Duodenal mucosa (tissue), 2 donors: ENCODE measurements at regions not wholly inside any gene's neighbourhood (a gene's known extent, or its start where the extent isn't known, plus 50 kb on each side); places are given as distances from the start of the nearest gene placed in this dataset.

Source experiments
- H3K27ac ChIP-seq: one replicate; pipeline ENCODE4 v1.7.0; 2013; ENCODE audit warnings: low read depth, low read length
- H3K27me3 ChIP-seq, 2 donors: one replicate each; pipeline ENCODE4 v1.7.0; 2013; ENCODE audit warnings: low read length in 2 of 2, control low read depth in 1 of 2; ENCODE audit not compliant: insufficient read depth in 2 of 2, control insufficient read depth in 1 of 2
- H3K36me3 ChIP-seq, 2 donors: one replicate each; pipeline ENCODE4 v1.7.0; 2013; ENCODE audit warnings: low read length in 2 of 2, control low read depth in 1 of 2; ENCODE audit not compliant: insufficient read depth in 2 of 2, control insufficient read depth in 1 of 2
- H3K4me1 ChIP-seq, 2 donors: one replicate each; pipeline ENCODE4 v1.7.0; 2013; ENCODE audit warnings: low read length in 2 of 2, control low read depth in 1 of 2; ENCODE audit not compliant: insufficient read depth in 2 of 2, control insufficient read depth in 1 of 2
- H3K4me3 ChIP-seq, 2 donors: one replicate each; pipeline ENCODE4 v1.7.0; 2013; ENCODE audit warnings: low read length in 2 of 2, low read depth in 1 of 2
- H3K9ac ChIP-seq, 2 donors: one replicate each; pipeline ENCODE4 v1.7.0; 2013; ENCODE audit warnings: low read length in 2 of 2, low read depth in 1 of 2
- H3K9me3 ChIP-seq, 2 donors: one replicate each; pipeline ENCODE4 v1.7.0; 2013; ENCODE audit warnings: low read length in 2 of 2, control low read depth in 1 of 2; ENCODE audit not compliant: control insufficient read depth in 1 of 2

GRCh38 chr13:57832187-57832586, 200.6 kb downstream of the PCDH17 start:
- Histone ChIP-seq H3K4me1 (no peaks in the 10 kb centered on the region), H3K9ac (no peak overlapping the region), H3K36me3 (no peaks in the 10 kb centered on the region), H3K9me3 (peaks cover 3 to 6% of the 10 kb centered on the region in 2 donors), H3K27ac (no peak overlapping the region), H3K4me3 (no peak overlapping the region), H3K27me3 (no peaks in the 10 kb centered on the region)

DNA sequence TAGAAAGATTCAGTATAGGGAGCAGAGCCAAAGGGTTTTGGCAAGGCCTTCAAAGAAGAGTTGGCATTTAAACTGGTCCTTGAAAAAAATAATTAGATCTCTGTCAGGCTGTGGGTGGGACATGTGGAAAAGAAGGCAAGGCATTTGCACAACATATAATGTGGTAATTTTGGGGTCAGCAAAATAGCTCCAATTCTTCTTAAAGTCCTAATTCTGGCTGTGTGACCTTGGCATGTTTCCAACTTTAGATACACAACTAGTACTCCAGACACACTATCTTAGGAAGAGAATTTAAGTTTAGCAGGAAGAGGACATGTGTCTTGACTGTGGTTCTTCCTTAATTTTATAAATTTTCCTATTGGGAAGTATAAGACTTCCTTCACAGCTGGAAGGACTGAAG, 206.3 kb downstream of the PCDH17 start:
- H3K27ac ChIP-seq: no peak overlapping the region
- H3K9me3 ChIP-seq: peaks cover 3% of the 10 kb centered on the region in 2 donors
- H3K27me3 ChIP-seq: no peaks in the 10 kb centered on the region
- H3K4me3 ChIP-seq: no peak overlapping the region
- no peak overlapping the region for H3K9ac ChIP-seq
- H3K4me1 ChIP-seq: no peaks in the 10 kb centered on the region
- no peaks in the 10 kb centered on the region for H3K36me3 ChIP-seq

DNA sequence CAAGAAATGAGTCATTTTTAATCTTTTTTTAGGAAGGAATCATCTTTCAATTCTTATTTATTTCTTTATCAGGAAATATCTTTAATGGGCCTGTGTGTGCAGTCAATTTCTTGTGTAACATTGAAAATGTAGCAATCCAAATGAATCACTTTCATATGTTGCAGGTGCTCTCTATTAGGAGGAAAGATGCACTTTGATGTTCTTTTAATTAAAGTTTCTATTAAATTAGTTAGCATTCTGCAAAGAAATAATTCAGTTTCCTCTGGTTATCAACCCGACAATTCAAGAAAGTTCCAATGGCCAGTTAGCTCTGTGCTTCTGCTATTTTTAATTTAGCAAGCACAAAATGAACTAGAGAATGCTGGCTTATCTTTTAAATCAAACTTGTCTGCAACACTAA, 212.0 kb downstream of the PCDH17 start:
- no peak overlapping the region for H3K27ac ChIP-seq
- H3K9me3 ChIP-seq: peaks cover 13 to 15% of the 10 kb centered on the region in 2 donors
- no peaks in the 10 kb centered on the region for H3K27me3 ChIP-seq
- H3K36me3 ChIP-seq: no peaks in the 10 kb centered on the region
- H3K4me3 ChIP-seq: no peak overlapping the region
- no peaks in the 10 kb centered on the region for H3K4me1 ChIP-seq
- no peak overlapping the region for H3K9ac ChIP-seq

DNA sequence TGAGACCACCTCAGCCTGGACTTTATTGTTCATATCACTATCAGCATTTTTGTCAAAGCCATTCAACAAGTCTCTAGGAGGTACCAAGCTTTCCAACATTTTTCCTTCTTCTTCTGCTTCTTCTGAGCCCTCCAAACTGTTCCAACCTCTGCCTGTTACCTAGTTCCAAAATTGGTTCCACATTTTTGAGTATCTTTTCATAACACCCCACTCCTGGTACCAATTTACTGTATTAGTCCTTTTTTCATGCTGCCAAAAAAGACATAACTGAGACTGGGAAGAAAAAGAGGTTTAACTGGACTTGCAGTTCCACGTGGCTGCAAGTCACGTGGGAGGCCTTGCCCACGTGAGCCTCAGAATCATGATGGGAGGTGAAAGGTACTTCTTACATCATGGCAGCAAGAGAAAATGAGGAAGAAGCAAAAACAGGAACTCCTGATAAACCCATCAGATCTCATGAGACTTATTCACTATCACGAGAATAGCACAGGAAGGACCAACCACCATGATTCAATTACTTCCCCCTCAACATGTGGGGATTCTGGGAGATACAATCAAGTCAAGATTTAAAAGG, 215.1 kb downstream of the PCDH17 start:
- H3K27ac ChIP-seq: no peak overlapping the region
- H3K4me1 ChIP-seq: no peaks in the 10 kb centered on the region
- no peaks in the 10 kb centered on the region for H3K36me3 ChIP-seq
- H3K9ac ChIP-seq: no peak overlapping the region
- peaks cover 12 to 21% of the 10 kb centered on the region in 2 donors for H3K9me3 ChIP-seq
- H3K4me3 ChIP-seq: no peak overlapping the region
- H3K27me3 ChIP-seq: no peaks in the 10 kb centered on the region

GRCh38 chr13:57857945-57858344, 226.4 kb downstream of the PCDH17 start:
- Histone ChIP-seq H3K9ac (no peak overlapping the region), H3K27ac (no peak overlapping the region), H3K4me3 (no peak overlapping the region), H3K36me3 (no peaks in the 10 kb centered on the region), H3K4me1 (no peaks in the 10 kb centered on the region), H3K9me3 (peaks cover 0 to 2% of the 10 kb centered on the region in 2 donors), H3K27me3 (no peaks in the 10 kb centered on the region)

GRCh38 chr13:57858376-57858775, 226.8 kb downstream of the PCDH17 start:
- Histone ChIP-seq H3K4me3 (no peak overlapping the region), H3K9me3 (peaks cover 0 to 6% of the 10 kb centered on the region in 2 donors), H3K36me3 (no peaks in the 10 kb centered on the region), H3K27me3 (no peaks in the 10 kb centered on the region), H3K9ac (no peak overlapping the region), H3K4me1 (no peaks in the 10 kb centered on the region), H3K27ac (no peak overlapping the region)

- H3K9me3 ChIP-seq: peaks cover 12 to 14% of the 10 kb centered on the region in 2 donors
- H3K4me1 ChIP-seq: no peaks in the 10 kb centered on the region
- H3K27me3 ChIP-seq: no peaks in the 10 kb centered on the region
Measured at GRCh38 chr13:57862879-57863278, 231.3 kb downstream of the PCDH17 start.

DNA sequence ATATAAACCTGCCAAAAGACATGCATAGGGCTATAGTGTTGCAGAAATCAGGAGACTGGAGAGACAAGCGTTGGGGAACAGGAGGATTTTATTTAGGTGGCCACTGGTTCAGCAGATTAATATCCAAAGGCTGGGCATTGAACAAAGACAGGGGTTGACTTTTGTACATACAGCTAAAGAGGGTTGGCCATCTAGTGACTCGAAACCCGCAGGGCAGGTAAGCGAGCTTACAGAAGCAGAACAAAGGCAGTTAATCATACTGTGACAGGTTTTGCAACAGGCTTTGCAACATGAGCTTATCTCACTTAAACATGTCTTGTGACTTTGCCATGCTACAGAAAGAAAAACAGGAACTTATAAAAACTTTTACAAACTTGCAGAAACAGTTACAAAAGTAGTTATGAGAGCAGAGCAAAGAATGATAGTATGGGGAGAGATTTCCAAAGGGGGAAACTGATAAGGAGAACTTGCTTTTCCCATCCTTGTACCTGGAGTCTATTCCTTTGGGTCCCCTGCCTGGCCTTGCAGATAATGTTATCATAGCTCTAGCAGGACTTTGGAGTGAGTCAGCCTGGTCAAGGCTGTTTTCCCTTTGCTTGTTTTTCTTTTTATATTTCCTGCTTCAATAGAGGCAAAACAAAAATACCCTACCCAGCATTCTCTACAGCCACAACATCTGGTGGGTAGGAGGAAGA, 234.2 kb downstream of the PCDH17 start:
- Histone ChIP-seq H3K27ac (no peak overlapping the region), H3K9ac (no peak overlapping the region), H3K36me3 (no peaks in the 10 kb centered on the region), H3K27me3 (no peaks in the 10 kb centered on the region), H3K9me3 (peaks cover 12 to 17% of the 10 kb centered on the region in 2 donors), H3K4me3 (no peak overlapping the region), H3K4me1 (no peaks in the 10 kb centered on the region)

More at GRCh38 chr13:57862879-57863278, 231.3 kb downstream of the PCDH17 start:
- Histone ChIP-seq H3K4me3 (no peak overlapping the region), H3K27ac (no peak overlapping the region), H3K36me3 (no peaks in the 10 kb centered on the region), H3K9ac (no peak overlapping the region)

DNA sequence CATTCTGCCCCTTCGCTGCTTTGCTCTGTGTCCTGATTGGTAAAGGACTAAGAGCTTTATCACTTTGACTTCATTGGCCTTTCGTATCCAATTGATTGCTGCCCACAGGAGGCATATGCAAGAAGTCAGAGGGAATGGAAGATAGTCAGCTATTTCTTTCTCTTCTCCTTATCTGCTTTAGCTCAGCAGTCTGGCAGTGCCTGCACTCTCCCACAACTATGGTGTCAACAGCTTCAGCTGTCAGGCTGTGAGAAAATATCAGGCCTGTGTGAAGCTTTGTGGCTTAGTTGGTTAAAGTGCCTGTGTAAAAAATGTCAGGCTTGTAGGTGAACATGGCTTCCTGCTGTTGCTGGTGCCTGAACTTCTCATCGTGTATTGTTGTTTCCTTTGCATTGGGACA, 243.0 kb downstream of the PCDH17 start:
- no peak overlapping the region for H3K27ac ChIP-seq
- H3K36me3 ChIP-seq: no peaks in the 10 kb centered on the region

DNA sequence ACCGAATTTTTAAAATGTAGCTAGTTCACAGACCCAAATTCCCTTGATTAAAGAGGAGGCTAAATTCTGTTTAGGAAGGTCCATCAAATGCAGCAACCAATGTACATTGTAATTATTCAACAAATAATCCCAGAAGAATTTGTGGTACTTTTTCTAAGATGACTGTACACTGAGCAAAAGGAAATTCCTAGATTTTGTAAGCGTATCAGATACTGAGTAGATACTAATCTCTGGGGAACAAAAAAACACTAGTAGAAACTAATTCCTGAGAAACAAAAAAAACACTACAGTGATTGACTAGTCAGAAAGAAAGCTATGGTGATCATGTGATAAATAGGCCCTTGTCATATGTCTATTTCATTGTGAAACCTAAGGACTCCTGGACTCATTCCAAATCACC, 246.1 kb downstream of the PCDH17 start:
- Histone ChIP-seq H3K4me3 (no peak overlapping the region), H3K4me1 (no peaks in the 10 kb centered on the region), H3K27ac (no peak overlapping the region), H3K36me3 (no peaks in the 10 kb centered on the region), H3K9me3 (no peaks in the 10 kb centered on the region), H3K27me3 (no peaks in the 10 kb centered on the region), H3K9ac (no peak overlapping the region)

More for the DNA sequence above, 243.0 kb downstream of the PCDH17 start:
- Histone ChIP-seq H3K9ac (no peak overlapping the region), H3K27me3 (no peaks in the 10 kb centered on the region), H3K4me1 (no peaks in the 10 kb centered on the region), H3K4me3 (no peak overlapping the region), H3K9me3 (no peaks in the 10 kb centered on the region)
